Endodermal cell (in vitro differentiated cells): ENCODE measurements at regions not wholly inside any gene's neighbourhood (a gene's known extent, or its start where the extent isn't known, plus 50 kb on each side); places are given as distances from the start of the nearest gene placed in this dataset.

Source experiments
- DNase-seq: peaks from one replicate; pipeline ENCODE4 v3.0.0-alpha.2; 2017
- H3K27ac ChIP-seq: 2 replicates; pipeline ENCODE4 v1.5.1; 2013; ENCODE audit warnings: mild to moderate bottlenecking, low read depth, low read length, moderate library complexity
- H3K27me3 ChIP-seq: 2 replicates; pipeline ENCODE4 v1.6.1; 2013; ENCODE audit warnings: mild to moderate bottlenecking, low read length, moderate library complexity; ENCODE audit not compliant: insufficient read depth, control insufficient read depth, poor library complexity, severe bottlenecking
- H3K36me3 ChIP-seq: 2 replicates; pipeline ENCODE4 v1.7.0; 2013; ENCODE audit warnings: mild to moderate bottlenecking, low read length, moderate library complexity; ENCODE audit not compliant: control insufficient read depth, insufficient read depth
- H3K4me1 ChIP-seq: one replicate; pipeline ENCODE4 v1.7.0; 2013; ENCODE audit warnings: low read length; ENCODE audit not compliant: control insufficient read depth, insufficient read depth
- H3K4me3 ChIP-seq: 2 replicates; pipeline ENCODE4 v1.5.1; 2013; ENCODE audit warnings: mild to moderate bottlenecking, low read length, moderate library complexity
- H3K9ac ChIP-seq: 2 replicates; pipeline ENCODE4 v1.6.1; 2013; ENCODE audit warnings: mild to moderate bottlenecking, low read length, moderate library complexity; ENCODE audit not compliant: poor library complexity, severe bottlenecking; ENCODE audit errors: extremely low read depth
- H3K9me3 ChIP-seq: 2 replicates; pipeline ENCODE4 v1.6.1; 2013; ENCODE audit warnings: mild to moderate bottlenecking, low read length, moderate library complexity; ENCODE audit not compliant: control insufficient read depth
- H3K27ac Mint-ChIP-seq: 2 replicates; pipeline ENCODE4 v1.8.0; 2020; ENCODE audit warnings: mixed read lengths
- H3K27me3 Mint-ChIP-seq: 2 replicates; pipeline ENCODE4 v1.8.0; 2021; ENCODE audit warnings: mild to moderate bottlenecking, mixed read lengths; ENCODE audit not compliant: insufficient read depth
- H3K36me3 Mint-ChIP-seq: 2 replicates; pipeline ENCODE4 v1.8.0; 2020; ENCODE audit warnings: low read depth, mixed read lengths
- H3K4me1 Mint-ChIP-seq: 2 replicates; pipeline ENCODE4 v1.8.0; 2020; ENCODE audit warnings: mixed read lengths
- H3K4me3 Mint-ChIP-seq: 2 replicates; pipeline ENCODE4 v1.8.0; 2020; ENCODE audit warnings: mild to moderate bottlenecking, moderate library complexity, mixed read lengths
- H3K9me3 Mint-ChIP-seq: 2 replicates; pipeline ENCODE4 v1.8.0; 2020; ENCODE audit warnings: mild to moderate bottlenecking, mixed read lengths
- WGBS, 2 experiments: methylation state at CpG; one replicate each; pipeline versions ENCODE4 v1.1.5 to v1.1.7; 2013; ENCODE audit warnings: missing lambda C conversion rate in 2 of 2, mixed read lengths in 1 of 2; ENCODE audit not compliant: insufficient coverage in 1 of 2, insufficient read length in 1 of 2; 5-methylcytosine and 5-hydroxymethylcytosine counted together
- TF ChIP-seq, protein P1 (sequence below): fragments of 200-600 bp; sonication (generic); conservative IDR thresholded peaks from 2 replicates; pipeline ENCODE4 v1.5.0; 2021; ENCODE audit warnings: antibody characterized with exemption, mild to moderate bottlenecking

DNA sequence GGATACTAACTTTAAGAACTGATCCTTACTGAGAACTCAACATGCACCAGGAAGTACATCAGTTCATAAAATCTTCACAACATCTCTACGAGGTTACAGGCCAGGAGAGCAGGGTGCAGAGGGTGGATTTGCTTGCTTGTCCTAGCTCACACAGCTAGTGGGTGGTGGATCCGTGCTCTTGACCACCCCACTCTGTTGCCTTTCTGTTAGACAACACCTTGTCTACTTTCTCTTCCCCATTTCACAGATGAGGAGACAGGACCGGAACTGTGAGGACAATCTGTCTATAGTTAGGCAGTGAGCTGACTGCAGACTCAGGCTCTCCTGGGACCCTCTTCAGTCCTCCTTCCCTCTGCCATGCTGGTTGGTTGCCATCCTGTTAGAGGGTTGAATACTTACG, 221.7 kb upstream of the TLE3 start:
- TF ChIP-seq, protein P1, sequence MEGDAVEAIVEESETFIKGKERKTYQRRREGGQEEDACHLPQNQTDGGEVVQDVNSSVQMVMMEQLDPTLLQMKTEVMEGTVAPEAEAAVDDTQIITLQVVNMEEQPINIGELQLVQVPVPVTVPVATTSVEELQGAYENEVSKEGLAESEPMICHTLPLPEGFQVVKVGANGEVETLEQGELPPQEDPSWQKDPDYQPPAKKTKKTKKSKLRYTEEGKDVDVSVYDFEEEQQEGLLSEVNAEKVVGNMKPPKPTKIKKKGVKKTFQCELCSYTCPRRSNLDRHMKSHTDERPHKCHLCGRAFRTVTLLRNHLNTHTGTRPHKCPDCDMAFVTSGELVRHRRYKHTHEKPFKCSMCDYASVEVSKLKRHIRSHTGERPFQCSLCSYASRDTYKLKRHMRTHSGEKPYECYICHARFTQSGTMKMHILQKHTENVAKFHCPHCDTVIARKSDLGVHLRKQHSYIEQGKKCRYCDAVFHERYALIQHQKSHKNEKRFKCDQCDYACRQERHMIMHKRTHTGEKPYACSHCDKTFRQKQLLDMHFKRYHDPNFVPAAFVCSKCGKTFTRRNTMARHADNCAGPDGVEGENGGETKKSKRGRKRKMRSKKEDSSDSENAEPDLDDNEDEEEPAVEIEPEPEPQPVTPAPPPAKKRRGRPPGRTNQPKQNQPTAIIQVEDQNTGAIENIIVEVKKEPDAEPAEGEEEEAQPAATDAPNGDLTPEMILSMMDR, result no peak
- Histone ChIP-seq H3K9me3 (no peaks in the 10 kb centered on the region), H3K9ac (no peak overlapping the region), H3K4me3 (no peak overlapping the region), H3K27me3 (no peaks in the 10 kb centered on the region), H3K36me3 (no peaks in the 10 kb centered on the region), H3K27ac (no peak overlapping the region), H3K4me1 (peaks cover 30% of the 10 kb centered on the region)
- no peaks in the 10 kb centered on the region for H3K36me3 Mint-ChIP-seq
- WGBS, 2 experiments, result 95 to 100% methylated on average over 4 of the region's 4 CpGs
- no peak for DNase-seq
- H3K27me3 Mint-ChIP-seq, result peaks cover 18% of the 10 kb centered on the region
- no peaks in the 10 kb centered on the region for H3K9me3 Mint-ChIP-seq
- H3K4me1 Mint-ChIP-seq, result peaks cover 52% of the 10 kb centered on the region
- no peak overlapping the region for H3K4me3 Mint-ChIP-seq
- H3K27ac Mint-ChIP-seq, result no peak overlapping the region

DNA sequence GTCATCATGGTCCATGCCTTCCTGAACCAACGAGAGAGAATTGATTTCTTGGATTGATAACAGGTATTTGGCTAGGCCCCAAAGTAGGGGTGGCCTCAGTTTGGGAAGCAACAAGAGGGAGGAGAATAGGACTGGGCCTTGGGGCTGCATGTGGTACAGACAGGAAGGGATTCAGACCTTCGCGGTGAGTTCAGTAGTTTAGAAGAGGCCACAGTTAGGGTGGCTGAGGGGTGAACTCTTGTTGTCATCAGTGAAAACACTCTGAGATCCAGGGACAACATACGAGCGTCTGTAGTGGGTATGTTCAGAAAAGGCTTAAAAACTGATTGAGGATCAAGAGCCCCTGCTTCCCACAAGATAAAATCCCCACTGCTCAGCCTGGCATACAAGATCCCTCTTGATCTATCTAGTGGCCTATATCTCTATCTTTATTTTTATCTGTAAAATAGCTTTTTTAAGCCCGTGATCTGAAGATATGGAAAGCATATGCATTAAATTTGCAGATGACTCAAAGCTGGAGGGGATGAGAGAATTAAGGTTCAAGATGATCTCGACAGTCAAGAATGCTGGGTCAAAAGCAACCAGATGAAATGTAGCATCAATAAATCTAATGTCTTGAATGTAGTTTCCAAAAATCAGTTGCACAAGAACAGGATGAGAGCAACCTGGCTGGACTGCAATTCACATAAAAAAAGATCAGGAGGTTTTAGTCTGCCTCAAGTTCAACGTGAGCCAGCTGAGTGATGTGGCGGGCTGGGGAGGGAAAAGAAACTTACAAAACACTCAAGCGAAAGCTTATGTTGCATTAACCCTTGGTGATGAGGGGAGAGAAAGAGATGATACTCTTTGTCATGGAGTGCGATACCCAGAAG, 221.1 kb upstream of the TLE3 start:
- Mint-ChIP-seq H3K27ac (no peak overlapping the region), H3K4me1 (peaks cover 46% of the 10 kb centered on the region), H3K27me3 (peaks cover 18% of the 10 kb centered on the region), H3K9me3 (no peaks in the 10 kb centered on the region), H3K4me3 (no peak overlapping the region), H3K36me3 (no peaks in the 10 kb centered on the region)
- H3K4me3 ChIP-seq, result no peak overlapping the region
- no peak for DNase-seq
- no peaks in the 10 kb centered on the region for H3K27me3 ChIP-seq
- peaks cover 26% of the 10 kb centered on the region for H3K4me1 ChIP-seq
- no peak overlapping the region for H3K27ac ChIP-seq
- H3K9ac ChIP-seq, result no peak overlapping the region
- 89 to 91% methylated on average over 7 to 11 of the region's 11 CpGs for WGBS, 2 experiments
- H3K36me3 ChIP-seq, result no peaks in the 10 kb centered on the region
- H3K9me3 ChIP-seq, result no peaks in the 10 kb centered on the region
- TF ChIP-seq, protein P1, result no peak

DNA sequence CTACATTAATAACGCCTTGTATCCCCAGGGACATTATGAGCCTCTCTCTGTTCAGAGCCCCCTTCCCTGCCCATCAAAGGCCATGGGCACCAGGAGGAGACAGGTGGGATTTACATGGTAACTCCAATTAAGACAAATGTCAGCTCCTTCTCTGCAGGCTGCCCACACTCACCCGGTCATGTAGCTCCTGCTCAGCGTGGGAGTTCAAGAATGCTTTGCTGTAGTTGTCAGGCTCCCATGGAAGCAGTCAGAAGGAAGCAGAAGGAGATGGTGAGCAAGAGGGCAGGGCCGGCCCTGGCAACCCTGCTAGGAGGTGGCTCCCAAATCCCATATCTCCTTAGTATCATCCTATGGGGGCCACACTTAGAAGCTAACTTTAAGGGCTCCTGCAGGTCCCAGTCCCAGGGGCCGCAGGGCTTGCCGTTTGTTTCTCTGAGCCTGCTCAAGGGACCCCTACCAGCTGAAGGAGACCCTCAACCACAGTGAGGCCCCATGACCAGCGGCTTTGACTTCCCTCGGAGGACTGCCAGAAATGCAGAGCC, 218.4 kb upstream of the TLE3 start:
- H3K9me3 Mint-ChIP-seq, result no peaks in the 10 kb centered on the region

More for the DNA sequence above, 218.4 kb upstream of the TLE3 start:
- TF ChIP-seq, protein P1, result no peak
- Histone ChIP-seq H3K4me3 (no peak overlapping the region), H3K4me1 (peaks cover 8% of the 10 kb centered on the region), H3K36me3 (no peaks in the 10 kb centered on the region), H3K27ac (no peak overlapping the region), H3K27me3 (no peaks in the 10 kb centered on the region), H3K9me3 (no peaks in the 10 kb centered on the region), H3K9ac (no peak overlapping the region)
- Mint-ChIP-seq H3K4me1 (peaks cover 20% of the 10 kb centered on the region), H3K27ac (no peak overlapping the region), H3K4me3 (no peak overlapping the region), H3K27me3 (peaks cover 20% of the 10 kb centered on the region), H3K36me3 (no peaks in the 10 kb centered on the region)
- WGBS, 2 experiments, result 81 to 91% methylated on average over 4 to 8 of the region's 8 CpGs
- DNase-seq, result no peak
